ENCODE measurements at regions not wholly inside any gene's neighbourhood (a gene's known extent, or its start where the extent isn't known, plus 50 kb on each side); places are given as distances from the start of the nearest gene placed in this dataset.

- no peak for DNase-seq (ENCODE audit: low read depth in 3 of 3, low spot score in 2 of 3)
These were observed 62.3 kb upstream of the PLSCR4 start for GRCh38 chr3:146313031-146313745.

- DNase-seq (ENCODE audit: low read depth in 3 of 3, low spot score in 2 of 3): no peak
These were observed 57.8 kb upstream of the PLSCR4 start for GRCh38 chr3:146308682-146309081.

- no peak for DNase-seq (ENCODE audit: low read depth in 3 of 3, low spot score in 2 of 3)
These were observed 57.3 kb upstream of the PLSCR4 start for GRCh38 chr3:146308222-146308621.

GRCh38 chr3:146307456-146307725 is 56.5 kb upstream of the PLSCR4 start:
- DNase-seq (ENCODE audit: low read depth in 3 of 3, low spot score in 2 of 3): no peak

GRCh38 chr3:146306656-146307455 is 56.0 kb upstream of the PLSCR4 start:
- DNase-seq (ENCODE audit: low read depth in 3 of 3, low spot score in 2 of 3): no peak

GRCh38 chr3:146305808-146306423 is 55.0 kb upstream of the PLSCR4 start:
- no peak for DNase-seq (ENCODE audit: low read depth in 3 of 3, low spot score in 2 of 3)

GRCh38 chr3:146300768-146301167 is 49.9 kb upstream of the PLSCR4 start:
- DNase-seq (ENCODE audit: low read depth in 3 of 3, low spot score in 2 of 3): no peak
